ENCODE measurements at regions not wholly inside any gene's neighbourhood (a gene's known extent, or its start where the extent isn't known, plus 50 kb on each side); places are given as distances from the start of the nearest gene placed in this dataset.

DNA sequence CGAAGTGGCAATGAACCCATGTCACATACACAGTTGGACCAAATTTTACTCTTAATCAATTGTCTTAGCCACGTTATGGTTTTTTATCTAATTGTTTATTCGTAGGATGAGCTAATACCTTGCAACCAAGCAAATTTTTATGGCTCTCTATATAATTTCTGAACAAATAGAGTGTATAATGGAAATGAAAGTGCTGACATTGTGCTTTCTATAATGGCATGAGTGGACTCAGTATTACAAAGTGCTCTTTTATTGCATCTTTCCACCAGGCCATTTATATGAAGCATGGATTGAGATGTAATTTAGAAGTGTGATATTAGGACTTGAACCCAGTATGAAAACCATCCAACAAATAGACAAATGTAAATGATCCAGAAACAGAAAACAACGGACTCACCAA lies 1096.0 kb downstream of the DTWD2 start:
- TF ChIP-seq EP300 (IDR thresholded peaks at IDR 0.05): no peak
- TF ChIP-seq, protein P1, sequence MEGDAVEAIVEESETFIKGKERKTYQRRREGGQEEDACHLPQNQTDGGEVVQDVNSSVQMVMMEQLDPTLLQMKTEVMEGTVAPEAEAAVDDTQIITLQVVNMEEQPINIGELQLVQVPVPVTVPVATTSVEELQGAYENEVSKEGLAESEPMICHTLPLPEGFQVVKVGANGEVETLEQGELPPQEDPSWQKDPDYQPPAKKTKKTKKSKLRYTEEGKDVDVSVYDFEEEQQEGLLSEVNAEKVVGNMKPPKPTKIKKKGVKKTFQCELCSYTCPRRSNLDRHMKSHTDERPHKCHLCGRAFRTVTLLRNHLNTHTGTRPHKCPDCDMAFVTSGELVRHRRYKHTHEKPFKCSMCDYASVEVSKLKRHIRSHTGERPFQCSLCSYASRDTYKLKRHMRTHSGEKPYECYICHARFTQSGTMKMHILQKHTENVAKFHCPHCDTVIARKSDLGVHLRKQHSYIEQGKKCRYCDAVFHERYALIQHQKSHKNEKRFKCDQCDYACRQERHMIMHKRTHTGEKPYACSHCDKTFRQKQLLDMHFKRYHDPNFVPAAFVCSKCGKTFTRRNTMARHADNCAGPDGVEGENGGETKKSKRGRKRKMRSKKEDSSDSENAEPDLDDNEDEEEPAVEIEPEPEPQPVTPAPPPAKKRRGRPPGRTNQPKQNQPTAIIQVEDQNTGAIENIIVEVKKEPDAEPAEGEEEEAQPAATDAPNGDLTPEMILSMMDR (IDR thresholded peaks at IDR 0.05): no peak
